Breast epithelium (tissue), 4 donors: ENCODE measurements at regions not wholly inside any gene's neighbourhood (a gene's known extent, or its start where the extent isn't known, plus 50 kb on each side); places are given as distances from the start of the nearest gene placed in this dataset.
"Not testable (repeated sequence)": the region's sequence is repeated elsewhere in the genome, so short reads cannot be mapped to it uniquely, and the experiment has no call there.

Experiments
- DNase-seq, 2 donors: peaks; one replicate each; pipeline ENCODE4 v3.0.0-alpha.2; 2019; ENCODE audit warnings: low spot score in 2 of 2
- H3K27ac ChIP-seq, 2 donors: fragments of 200-600 bp; sonication (generic) in 1 of 2; one replicate each; pipeline ENCODE4 v1.5.1; 2016 to 2019; ENCODE audit warnings: mild to moderate bottlenecking in 1 of 2
- H3K27me3 ChIP-seq, 2 donors: fragments of 200-600 bp; sonication (generic) in 1 of 2; one replicate each; pipeline versions ENCODE4 v1.5.1 to v1.6.0; 2017 to 2019; ENCODE audit warnings: control low read depth in 1 of 2, mild to moderate bottlenecking in 1 of 2
- H3K36me3 ChIP-seq: fragments of 200-600 bp; one replicate; pipeline ENCODE4 v1.5.1; 2019
- H3K4me1 ChIP-seq, 2 donors: fragments of 200-600 bp; sonication (generic); one replicate each; pipeline ENCODE4 v1.5.1; 2016 to 2019; ENCODE audit warnings: control low read depth in 1 of 2
- H3K4me3 ChIP-seq, 3 donors: fragments of 200-600 bp; sonication (generic); 1 replicate in 2 of 3; 2 replicates in 1 of 3; pipeline ENCODE4 v1.5.1; 2016 to 2019; ENCODE audit warnings: mild to moderate bottlenecking in 3 of 3, moderate library complexity in 2 of 3
- H3K9me3 ChIP-seq, 2 donors: fragments of 200-600 bp; sonication (generic) in 1 of 2; one replicate each; pipeline ENCODE4 v1.5.1; 2016 to 2019; ENCODE audit warnings: control low read depth in 1 of 2
- CTCF ChIP-seq, 3 donors: fragments of 450-650 bp; IDR thresholded peaks; one replicate each; pipeline ENCODE4 v1.5.1; 2016 to 2017; ENCODE audit warnings: antibody characterized with exemption in 3 of 3, mild to moderate bottlenecking in 3 of 3, moderate library complexity in 3 of 3
- POLR2A ChIP-seq: fragments of 450-650 bp; IDR thresholded peaks from one replicate; pipeline ENCODE4 v1.6.1; 2016; ENCODE audit warnings: antibody characterized with exemption, mild to moderate bottlenecking, moderate library complexity
- POLR2AphosphoS5 ChIP-seq, 3 donors: sonication (generic); formaldehyde crosslinking; IDR thresholded peaks; one replicate each; pipeline ENCODE4 v1.6.1; 2017; ENCODE audit warnings: antibody characterized with exemption in 3 of 3
- intact Hi-C: fragments of 100-400 bp; cut with DNase I; formaldehyde crosslinking; loops from one replicate; pipeline ENCODE4 v1.15.1; 2023; ENCODE audit warnings: low total_unique reads

- TF ChIP-seq POLR2A (no peak), CTCF (IDR thresholded peaks at IDR 0.05) (no peak), POLR2AphosphoS5 (IDR thresholded peaks at IDR 0.05) (no peak)
- Histone ChIP-seq H3K36me3 (no peaks in the 10 kb centered on the region), H3K27me3 (no peaks in the 10 kb centered on the region), H3K27ac (no peak overlapping the region), H3K4me1 (no peaks in the 10 kb centered on the region), H3K9me3 (peaks cover 4 to 11% of the 10 kb centered on the region in 2 donors), H3K4me3 (no peak overlapping the region)
- no peak for DNase-seq
- intact Hi-C loops, result no loop called here
Observed at GRCh38 chr3:95567346-95567745, 1247.0 kb upstream of the EPHA6 start.

- Histone ChIP-seq H3K27me3 (no peaks in the 10 kb centered on the region), H3K4me3 (no peak overlapping the region), H3K9me3 (no peaks in the 10 kb centered on the region), H3K4me1 (no peaks in the 10 kb centered on the region), H3K27ac (no peak overlapping the region), H3K36me3 (no peaks in the 10 kb centered on the region)
- TF ChIP-seq POLR2AphosphoS5 (IDR thresholded peaks at IDR 0.05) (no peak), POLR2A (no peak), CTCF (IDR thresholded peaks at IDR 0.05) (no peak)
- DNase-seq, result no peak
- intact Hi-C loops, result no loop called here
Observed at GRCh38 chr3:95586754-95587153, 1227.6 kb upstream of the EPHA6 start.

GRCh38 chr3:95587641-95588040 lies 1226.8 kb upstream of the EPHA6 start:
- H3K27me3 ChIP-seq, H3K27ac ChIP-seq, DNase-seq, intact Hi-C loops, H3K9me3 ChIP-seq, H3K4me1 ChIP-seq, H3K36me3 ChIP-seq, H3K4me3 ChIP-seq: not testable (repeated sequence)

GRCh38 chr3:95588473-95588872 lies 1225.9 kb upstream of the EPHA6 start:
- intact Hi-C loops, result no loop called here
- no peak for TF ChIP-seq POLR2A
- no peak for TF ChIP-seq CTCF (IDR thresholded peaks at IDR 0.05)
- no peak for TF ChIP-seq POLR2AphosphoS5 (IDR thresholded peaks at IDR 0.05)
- no peaks in the 10 kb centered on the region for H3K9me3 ChIP-seq
- H3K27me3 ChIP-seq, result no peaks in the 10 kb centered on the region
- no peaks in the 10 kb centered on the region for H3K4me1 ChIP-seq
- no peak overlapping the region for H3K4me3 ChIP-seq
- no peak overlapping the region for H3K27ac ChIP-seq
- H3K36me3 ChIP-seq, result no peaks in the 10 kb centered on the region
- DNase-seq, result no peak

GRCh38 chr3:95595416-95596075 lies 1218.8 kb upstream of the EPHA6 start:
- TF ChIP-seq POLR2A (no peak), CTCF (IDR thresholded peaks at IDR 0.05) (no peak), POLR2AphosphoS5 (IDR thresholded peaks at IDR 0.05) (no peak)
- intact Hi-C loops, result no loop called here
- H3K27ac ChIP-seq, result no peak overlapping the region
- H3K9me3 ChIP-seq, result peaks cover 0 to 5% of the 10 kb centered on the region in 2 donors
- H3K4me1 ChIP-seq, result no peaks in the 10 kb centered on the region
- no peaks in the 10 kb centered on the region for H3K36me3 ChIP-seq
- H3K4me3 ChIP-seq, result no peak overlapping the region
- no peaks in the 10 kb centered on the region for H3K27me3 ChIP-seq
- DNase-seq, result no peak

GRCh38 chr3:95607926-95608325 lies 1206.5 kb upstream of the EPHA6 start:
- peaks cover 13 to 37% of the 10 kb centered on the region in 2 donors for H3K9me3 ChIP-seq
- no peaks in the 10 kb centered on the region for H3K36me3 ChIP-seq
- intact Hi-C loops, result no loop called here
- H3K4me1 ChIP-seq, result no peaks in the 10 kb centered on the region
- no peak overlapping the region for H3K27ac ChIP-seq
- TF ChIP-seq CTCF (IDR thresholded peaks at IDR 0.05), result no peak
- no peak for TF ChIP-seq POLR2A
- TF ChIP-seq POLR2AphosphoS5 (IDR thresholded peaks at IDR 0.05), result no peak
- H3K4me3 ChIP-seq, result no peak overlapping the region
- no peak for DNase-seq
- H3K27me3 ChIP-seq, result no peaks in the 10 kb centered on the region
